ENCODE measurements at regions not wholly inside any gene's neighbourhood (a gene's known extent, or its start where the extent isn't known, plus 50 kb on each side); places are given as distances from the start of the nearest gene placed in this dataset.
"Not testable (repeated sequence)": the region's sequence is repeated elsewhere in the genome, so short reads cannot be mapped to it uniquely, and the experiment has no call there.

- not testable (repeated sequence) for TF ChIP-seq CTCF (conservative IDR thresholded peaks at IDR 0.05 in 1 of 2, IDR thresholded peaks at IDR 0.05 in 1 of 2; ENCODE audit: low read depth in 1 of 2, low read length in 2 of 2); EZH2 (IDR thresholded peaks at IDR 0.05; ENCODE audit: low read length, missing control alignments)
Observed at GRCh38 chr9:39663713-39664112, 308.2 kb downstream of the SPATA31A1 start.

Measured in fibroblast of lung (primary cell).